Osteocyte (in vitro differentiated cells): ENCODE measurements at regions not wholly inside any gene's neighbourhood (a gene's known extent, or its start where the extent isn't known, plus 50 kb on each side); places are given as distances from the start of the nearest gene placed in this dataset.

Source experiments
- DNase-seq: peaks from one replicate; pipeline ENCODE4 v3.0.0; 2021; ENCODE audit warnings: mixed read lengths; ENCODE audit not compliant: unreplicated experiment; ENCODE audit errors: extremely low spot score
- H3K27ac Mint-ChIP-seq: one replicate; pipeline ENCODE4 v1.8.0; 2021; ENCODE audit warnings: mild to moderate bottlenecking, mixed read lengths; ENCODE audit not compliant: unreplicated experiment
- H3K27me3 Mint-ChIP-seq: one replicate; pipeline ENCODE4 v1.8.0; 2021; ENCODE audit warnings: mixed read lengths; ENCODE audit not compliant: unreplicated experiment
- H3K36me3 Mint-ChIP-seq: one replicate; pipeline ENCODE4 v1.8.0; 2021; ENCODE audit warnings: mixed read lengths; ENCODE audit not compliant: unreplicated experiment
- H3K4me1 Mint-ChIP-seq: one replicate; pipeline ENCODE4 v1.8.0; 2021; ENCODE audit warnings: mixed read lengths; ENCODE audit not compliant: unreplicated experiment
- H3K4me3 Mint-ChIP-seq: one replicate; pipeline ENCODE4 v1.8.0; 2021; ENCODE audit warnings: mild to moderate bottlenecking, moderate library complexity, mixed read lengths; ENCODE audit not compliant: unreplicated experiment
- H3K9me3 Mint-ChIP-seq: one replicate; pipeline ENCODE4 v1.8.0; 2021; ENCODE audit warnings: mixed read lengths; ENCODE audit not compliant: unreplicated experiment
- CTCF ChIP-seq: fragments of 200-600 bp; sonication (generic); IDR thresholded peaks from 2 replicates; pipeline ENCODE4 v1.5.0; 2021; ENCODE audit warnings: antibody characterized with exemption, mild to moderate bottlenecking, moderate library complexity

GRCh38 chr2:157185476-157186227 is 71.9 kb upstream of the GALNT5 start:
- peaks cover 41% of the 10 kb centered on the region for H3K4me1 Mint-ChIP-seq
- DNase-seq, result no peak
- peaks cover 9% of the 10 kb centered on the region for H3K9me3 Mint-ChIP-seq
- no peak overlapping the region for H3K27ac Mint-ChIP-seq
- no peak overlapping the region for H3K4me3 Mint-ChIP-seq
- no peaks in the 10 kb centered on the region for H3K36me3 Mint-ChIP-seq
- no peaks in the 10 kb centered on the region for H3K27me3 Mint-ChIP-seq
- TF ChIP-seq CTCF, result no peak

GRCh38 chr2:157190151-157190550 is 67.4 kb upstream of the GALNT5 start:
- Mint-ChIP-seq H3K4me3 (no peak overlapping the region), H3K27me3 (no peaks in the 10 kb centered on the region), H3K9me3 (no peaks in the 10 kb centered on the region), H3K4me1 (peaks cover 15% of the 10 kb centered on the region), H3K27ac (peak overlapping the region; percentile 48), H3K36me3 (no peaks in the 10 kb centered on the region)
- DNase-seq, result no peak
- TF ChIP-seq CTCF, result no peak

GRCh38 chr2:157191186-157191585 is 66.3 kb upstream of the GALNT5 start:
- H3K4me3 Mint-ChIP-seq, result no peak overlapping the region
- peaks cover 13% of the 10 kb centered on the region for H3K4me1 Mint-ChIP-seq
- TF ChIP-seq CTCF, result no peak
- H3K9me3 Mint-ChIP-seq, result no peaks in the 10 kb centered on the region
- H3K36me3 Mint-ChIP-seq, result no peaks in the 10 kb centered on the region
- H3K27ac Mint-ChIP-seq, result no peak overlapping the region
- H3K27me3 Mint-ChIP-seq, result no peaks in the 10 kb centered on the region
- no peak for DNase-seq

GRCh38 chr2:157192445-157193423 is 64.8 kb upstream of the GALNT5 start:
- Mint-ChIP-seq H3K9me3 (no peaks in the 10 kb centered on the region), H3K36me3 (no peaks in the 10 kb centered on the region), H3K27ac (no peak overlapping the region), H3K27me3 (peaks cover 2% of the 10 kb centered on the region), H3K4me1 (peaks cover 13% of the 10 kb centered on the region), H3K4me3 (no peak overlapping the region)
- no peak for DNase-seq
- TF ChIP-seq CTCF, result no peak

- DNase-seq, result no peak
- Mint-ChIP-seq H3K4me1 (peaks cover 13% of the 10 kb centered on the region), H3K4me3 (no peak overlapping the region), H3K36me3 (no peaks in the 10 kb centered on the region), H3K27me3 (peaks cover 4% of the 10 kb centered on the region), H3K9me3 (no peaks in the 10 kb centered on the region), H3K27ac (no peak overlapping the region)
- no peak for TF ChIP-seq CTCF
Measured at GRCh38 chr2:157193461-157193860, 64.0 kb upstream of the GALNT5 start.
